H1 (cell line): ENCODE measurements at regions not wholly inside any gene's neighbourhood (a gene's known extent, or its start where the extent isn't known, plus 50 kb on each side); places are given as distances from the start of the nearest gene placed in this dataset.

Experiments used
- RAD21 ChIP-seq, 2 experiments: IDR thresholded peaks in 1 of 2; conservative IDR thresholded peaks in 1 of 2; 2 replicates each; pipeline ENCODE4 v1.6.1; 2011; ENCODE audit warnings: low read depth in 2 of 2, low read length in 2 of 2, improper control_type of control experiment in 1 of 2, inconsistent platforms in 1 of 2, mild to moderate bottlenecking in 1 of 2, moderate library complexity in 1 of 2
- RNF2 ChIP-seq: fragments of 200-900, 300-1000 bp; sonication (generic); IDR thresholded peaks from 2 replicates; pipeline ENCODE4 v1.7.1; 2016; ENCODE audit warnings: borderline replicate concordance, low read depth, mild to moderate bottlenecking, antibody characterized with exemption, low read length; ENCODE audit not compliant: poor library complexity, severe bottlenecking; ENCODE audit errors: missing control alignments

DNA sequence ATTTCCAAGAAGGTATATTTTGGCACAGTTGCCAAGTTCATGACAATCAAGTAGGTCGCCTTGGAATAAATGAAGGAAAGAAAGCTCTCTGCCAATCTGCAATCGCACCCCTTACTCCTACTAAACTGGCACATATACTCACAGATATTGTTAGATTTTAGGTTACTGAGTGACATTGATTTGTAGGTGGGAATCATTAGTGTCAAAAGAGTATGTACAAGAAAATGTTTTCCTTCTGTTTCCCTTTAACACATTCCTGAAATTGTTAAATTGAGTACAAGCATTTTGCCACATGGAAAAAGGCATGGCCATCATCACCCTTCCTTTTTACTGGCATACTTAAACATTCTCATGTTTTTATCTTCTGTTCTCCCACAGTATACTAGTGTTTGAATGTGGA lies 2868.3 kb upstream of the PCDH20 start (continued):
- no peak for TF ChIP-seq RNF2
- no peak for TF ChIP-seq RAD21 (IDR thresholded peaks at IDR 0.05 in 1 of 2, conservative IDR thresholded peaks at IDR 0.05 in 1 of 2; ENCODE audit: low read depth in 2 of 2, low read length in 2 of 2)
